H9 (cell line): ENCODE measurements at regions not wholly inside any gene's neighbourhood (a gene's known extent, or its start where the extent isn't known, plus 50 kb on each side); places are given as distances from the start of the nearest gene placed in this dataset.
A peak's percentile ranks its signal among the peaks of the same experiment; 100 is the strongest.

Experiments used
- DNase-seq: peaks from one replicate; pipeline ENCODE4 v3.0.0-alpha.2; 2017
- H2AFZ ChIP-seq: one replicate; pipeline ENCODE4 v1.6.1; 2013; ENCODE audit warnings: mild to moderate bottlenecking, low read length, control low read depth, moderate library complexity
- H2AK5ac ChIP-seq: 2 replicates; pipeline ENCODE4 v1.6.1; 2013; ENCODE audit warnings: low read length, control low read depth, mixed read lengths; ENCODE audit not compliant: insufficient read length
- H2BK120ac ChIP-seq: one replicate; pipeline ENCODE4 v1.6.1; 2013; ENCODE audit warnings: low read depth, mild to moderate bottlenecking, low read length, control low read depth, inconsistent platforms; ENCODE audit not compliant: poor library complexity, severe bottlenecking
- H2BK12ac ChIP-seq: 2 replicates; pipeline ENCODE4 v1.6.1; 2013; ENCODE audit warnings: low read length, control low read depth, mixed read lengths, low read depth; ENCODE audit not compliant: insufficient read length
- H2BK15ac ChIP-seq: 2 replicates; pipeline ENCODE4 v1.6.1; 2013; ENCODE audit warnings: low read depth, low read length, control low read depth
- H2BK20ac ChIP-seq: one replicate; pipeline ENCODE4 v1.6.1; 2013; ENCODE audit warnings: low read depth, mild to moderate bottlenecking, low read length, control low read depth, inconsistent platforms; ENCODE audit not compliant: poor library complexity, severe bottlenecking
- H2BK5ac ChIP-seq: 2 replicates; pipeline ENCODE4 v1.6.1; 2013; ENCODE audit warnings: low read length, control low read depth, mixed read lengths; ENCODE audit not compliant: insufficient read length
- H3K14ac ChIP-seq: 2 replicates; pipeline ENCODE4 v1.6.1; 2013; ENCODE audit warnings: low read length, control low read depth; ENCODE audit not compliant: insufficient read depth
- H3K18ac ChIP-seq: 2 replicates; pipeline ENCODE4 v1.6.1; 2013; ENCODE audit warnings: low read depth, mild to moderate bottlenecking, mixed read lengths, low read length, control low read depth; ENCODE audit not compliant: insufficient read length
- H3K23ac ChIP-seq: 2 replicates; pipeline ENCODE4 v1.6.1; 2013; ENCODE audit warnings: low read length, control low read depth, mixed read lengths, low read depth; ENCODE audit not compliant: insufficient read length
- H3K23me2 ChIP-seq: 2 replicates; pipeline ENCODE4 v1.6.1; 2013; ENCODE audit warnings: low read depth, mild to moderate bottlenecking, mixed read lengths, low read length, control low read depth; ENCODE audit not compliant: insufficient read length, poor library complexity, severe bottlenecking
- H3K27ac ChIP-seq: 2 replicates; pipeline ENCODE4 v1.5.1; 2013; ENCODE audit warnings: low read length, control low read depth, mixed read lengths, low read depth; ENCODE audit not compliant: insufficient read length
- H3K27me3 ChIP-seq: 2 replicates; pipeline ENCODE4 v1.6.1; 2013; ENCODE audit warnings: low read length, control low read depth, inconsistent platforms; ENCODE audit not compliant: insufficient read depth
- H3K4ac ChIP-seq: 2 replicates; pipeline ENCODE4 v1.6.1; 2013; ENCODE audit warnings: low read depth, mild to moderate bottlenecking, control low read depth, inconsistent platforms, low read length, moderate library complexity
- H3K4me1 ChIP-seq: 2 replicates; pipeline ENCODE4 v1.6.1; 2013; ENCODE audit warnings: low read length, control low read depth, inconsistent platforms; ENCODE audit not compliant: insufficient read depth
- H3K4me2 ChIP-seq: 2 replicates; pipeline ENCODE4 v1.6.1; 2013; ENCODE audit warnings: low read length, control low read depth, mixed read lengths; ENCODE audit not compliant: insufficient read length, insufficient read depth
- H3K56ac ChIP-seq: 2 replicates; pipeline ENCODE4 v1.6.1; 2013; ENCODE audit warnings: low read depth, mild to moderate bottlenecking, mixed read lengths, low read length, control low read depth; ENCODE audit not compliant: insufficient read length
- H3K79me1 ChIP-seq: 2 replicates; pipeline ENCODE4 v1.6.1; 2013; ENCODE audit warnings: low read depth, mild to moderate bottlenecking, moderate library complexity, low read length, control low read depth, inconsistent platforms; ENCODE audit not compliant: insufficient read depth, poor library complexity, severe bottlenecking
- H3K79me2 ChIP-seq: 2 replicates; pipeline ENCODE4 v1.6.1; 2013; ENCODE audit warnings: low read length, control low read depth, inconsistent platforms; ENCODE audit not compliant: insufficient read depth
- H3K9ac ChIP-seq: 2 replicates; pipeline ENCODE4 v1.6.1; 2013; ENCODE audit warnings: low read length, control low read depth, mixed read lengths; ENCODE audit not compliant: insufficient read length; ENCODE audit errors: extremely low read depth
- H3K9me3 ChIP-seq: one replicate; pipeline ENCODE4 v1.6.1; 2013; ENCODE audit warnings: low read depth, low read length, inconsistent platforms; ENCODE audit not compliant: control insufficient read depth
- H3T11ph ChIP-seq: one replicate; pipeline ENCODE4 v1.6.1; 2013; ENCODE audit warnings: mild to moderate bottlenecking, low read length, control low read depth, inconsistent platforms
- H4K20me1 ChIP-seq: one replicate; pipeline ENCODE4 v1.6.1; 2013; ENCODE audit not compliant: control insufficient read depth, insufficient read length, insufficient read depth
- H4K5ac ChIP-seq: 2 replicates; pipeline ENCODE4 v1.6.1; 2013; ENCODE audit warnings: low read depth, mild to moderate bottlenecking, mixed read lengths, low read length, control low read depth; ENCODE audit not compliant: insufficient read length
- H4K8ac ChIP-seq: replicated peaks from 2 replicates; pipeline ENCODE4 v1.6.1; 2013; ENCODE audit warnings: low read length, control low read depth, mixed read lengths, low read depth; ENCODE audit not compliant: insufficient read length
- H4K91ac ChIP-seq: 2 replicates; pipeline ENCODE4 v1.6.1; 2013; ENCODE audit warnings: low read depth, mild to moderate bottlenecking, moderate library complexity, mixed read lengths, low read length, control low read depth; ENCODE audit not compliant: insufficient read length
- H3K27ac Mint-ChIP-seq, 3 experiments: 2 replicates in 2 of 3; 3 replicates in 1 of 3; pipeline ENCODE4 v1.8.0; 2020 to 2021; ENCODE audit warnings: mixed read lengths in 3 of 3, mild to moderate bottlenecking in 1 of 3, moderate library complexity in 1 of 3
- H3K27me3 Mint-ChIP-seq: 2 replicates; pipeline ENCODE4 v1.8.0; 2021; ENCODE audit warnings: low read depth, mild to moderate bottlenecking, moderate library complexity, mixed read lengths
- H3K36me3 Mint-ChIP-seq, 3 experiments: 2 replicates in 2 of 3; 3 replicates in 1 of 3; pipeline ENCODE4 v1.8.0; 2020 to 2021; ENCODE audit warnings: low read depth in 3 of 3, mixed read lengths in 3 of 3; ENCODE audit not compliant: insufficient read depth in 1 of 3
- H3K4me1 Mint-ChIP-seq, 2 experiments: 2 replicates each; pipeline ENCODE4 v1.8.0; 2020; ENCODE audit warnings: mixed read lengths in 2 of 2
- H3K4me3 Mint-ChIP-seq, 2 experiments: 2 replicates in 1 of 2; 3 replicates in 1 of 2; pipeline ENCODE4 v1.8.0; 2020 to 2021; ENCODE audit warnings: mild to moderate bottlenecking in 2 of 2, mixed read lengths in 2 of 2, moderate library complexity in 1 of 2
- H3K9me3 Mint-ChIP-seq, 2 experiments: 2 replicates in 1 of 2; 3 replicates in 1 of 2; pipeline ENCODE4 v1.8.0; 2020; ENCODE audit warnings: mild to moderate bottlenecking in 2 of 2, mixed read lengths in 2 of 2, moderate library complexity in 1 of 2
- CTCF ChIP-seq: fragments of 200-600 bp; sonication (generic); conservative IDR thresholded peaks from 3 replicates; pipeline ENCODE4 v1.8.0; 2021; ENCODE audit warnings: antibody characterized with exemption, mild to moderate bottlenecking
- WGBS: extraction: QIAGEN DNeasy Blood & Tissue Kit; methylation state at CpG from one replicate; pipeline ENCODE4 v1.1.7; 2013; ENCODE audit warnings: missing lambda C conversion rate, low lambda C conversion rate, mixed read lengths; ENCODE audit not compliant: insufficient read length; ENCODE audit errors: extremely low coverage; 5-methylcytosine and 5-hydroxymethylcytosine counted together

- no peak overlapping the region for H3K27ac ChIP-seq
- peaks cover 7 to 13% of the 10 kb centered on the region in 2 experiments for H3K4me1 Mint-ChIP-seq
- H3K4me2 ChIP-seq = no peak overlapping the region
- H3K23ac ChIP-seq = no peak overlapping the region
- no peak overlapping the region for H3K18ac ChIP-seq
- H2BK120ac ChIP-seq = no peak overlapping the region
- no peak for TF ChIP-seq CTCF
- H3K27me3 Mint-ChIP-seq = no peaks in the 10 kb centered on the region
- no peaks in the 10 kb centered on the region for H3K36me3 Mint-ChIP-seq
- no peak overlapping the region for H2AFZ ChIP-seq
- no peaks in the 10 kb centered on the region for H3K79me2 ChIP-seq
- no peaks in the 10 kb centered on the region for H3K4me1 ChIP-seq
- H2BK5ac ChIP-seq = no peak overlapping the region
- H3K4me3 Mint-ChIP-seq = no peak overlapping the region
- H3K27me3 ChIP-seq = no peaks in the 10 kb centered on the region
- no peak overlapping the region for H2BK20ac ChIP-seq
- no peaks in the 10 kb centered on the region for H4K20me1 ChIP-seq
- no CpG with 5 or more reads among the region's 12 CpGs for WGBS
- no peaks in the 10 kb centered on the region for H3K9me3 Mint-ChIP-seq
- no peak overlapping the region for H4K5ac ChIP-seq
- H3K23me2 ChIP-seq = no peaks in the 10 kb centered on the region
- H3K56ac ChIP-seq = no peak overlapping the region
- H4K91ac ChIP-seq = no peak overlapping the region
- H3K27ac Mint-ChIP-seq = peak overlapping the region in 1 of 3 experiments; percentile 36; a peak in 1 of 7 replicates
- no peak overlapping the region for H2BK15ac ChIP-seq
- H4K8ac ChIP-seq = no peak overlapping the region
- no peak for DNase-seq
- H3K9me3 ChIP-seq = no peaks in the 10 kb centered on the region
- no peak overlapping the region for H3K14ac ChIP-seq
- no peak overlapping the region for H3K4ac ChIP-seq
- H3T11ph ChIP-seq = no peak overlapping the region
- H3K9ac ChIP-seq = no peak overlapping the region
- H2AK5ac ChIP-seq = no peak overlapping the region
- no peak overlapping the region for H2BK12ac ChIP-seq
- H3K79me1 ChIP-seq = no peaks in the 10 kb centered on the region
Measured at GRCh38 chr12:88743946-88744685, 163.8 kb upstream of the KITLG start.
